RWPE1 (cell line): ENCODE measurements at regions not wholly inside any gene's neighbourhood (a gene's known extent, or its start where the extent isn't known, plus 50 kb on each side); places are given as distances from the start of the nearest gene placed in this dataset.

ENCODE experiments used
- CTCF ChIA-PET: fragments of 350-600 bp; sonication (Branson Sonifier 250); formaldehyde crosslinking; extraction: SDS; loops from one replicate; lab custom pipeline; 2021; lab: Yijun Ruan, JAX
- POLR2A ChIA-PET: fragments of 400-600 bp; formaldehyde crosslinking; extraction: SDS; loops from one replicate; lab custom pipeline; 2020; ENCODE audit warnings: antibody characterized with exemption; ENCODE audit not compliant: low non-redundant PET; lab: Yijun Ruan, JAX
- DNase-seq: peaks from one replicate; pipeline ENCODE4 v3.0.0; 2012; ENCODE audit warnings: low spot score
- H3K27ac ChIP-seq: fragments of 450-650 bp; 2 replicates; pipeline ENCODE4 v1.5.1; 2017
- CTCF ChIP-seq: fragments of 450-650 bp; conservative IDR thresholded peaks from 2 replicates; pipeline ENCODE4 v1.5.1; 2017; ENCODE audit warnings: low read depth, mild to moderate bottlenecking

- ChIA-PET POLR2A (no interaction called here), CTCF (interaction anchor here (1.0 kb wide), 1 partner anchor 9 kb away, joined by 3 read pairs; no protein-coding TSS in a partner anchor)
- no peak for DNase-seq
- no peak overlapping the region for H3K27ac ChIP-seq
- no peak for TF ChIP-seq CTCF
Measured at GRCh38 chr5:93100976-93101375, 480.0 kb downstream of the NR2F1-AS1 start.

GRCh38 chr5:93100428-93100827, 480.6 kb downstream of the NR2F1-AS1 start:
- ChIA-PET POLR2A (no interaction called here), CTCF (interaction anchor here (1.0 kb wide), 1 partner anchor 8 kb away, joined by 3 read pairs; no protein-coding TSS in a partner anchor)
- no peak for TF ChIP-seq CTCF
- H3K27ac ChIP-seq: no peak overlapping the region
- DNase-seq: no peak

- H3K27ac ChIP-seq: no peak overlapping the region
- POLR2A ChIA-PET: no interaction called here
- CTCF ChIA-PET: interaction anchor here (0.6 to 1.0 kb wide), 2 partner anchors 8 to 164 kb away, joined by 3 read pairs; no protein-coding TSS in a partner anchor
- no peak for TF ChIP-seq CTCF
- DNase-seq: no peak
Measured at GRCh38 chr5:93099902-93100347, 481.1 kb downstream of the NR2F1-AS1 start.

- ChIA-PET POLR2A (no interaction called here), CTCF (interaction anchor here (0.5 kb wide), 1 partner anchor 1046 kb away, joined by 3 read pairs; no protein-coding TSS in a partner anchor)
- no peak for TF ChIP-seq CTCF
- no peak overlapping the region for H3K27ac ChIP-seq
- no peak for DNase-seq
Measured at GRCh38 chr5:93096561-93096960, 484.5 kb downstream of the NR2F1-AS1 start.

GRCh38 chr5:93092349-93093105, 488.5 kb downstream of the NR2F1-AS1 start:
- ChIA-PET POLR2A (interaction anchor here (0.7 kb wide), 1 partner anchor 316 kb away, joined by 3 read pairs; no protein-coding TSS in a partner anchor), CTCF (interaction anchor here (0.6 to 1.3 kb wide), 10 partner anchors 8 to 802 kb away, joined by 3 to 9 read pairs (median 3); no protein-coding TSS in a partner anchor)
- peak; percentile 17 for DNase-seq
- TF ChIP-seq CTCF: 0 out of 2 replicates have a peak, but pooled peaks have one; percentile 6
- H3K27ac ChIP-seq: no peak overlapping the region

GRCh38 chr5:93090698-93091097, 490.3 kb downstream of the NR2F1-AS1 start:
- POLR2A ChIA-PET: no interaction called here
- TF ChIP-seq CTCF: no peak
- CTCF ChIA-PET: no interaction called here
- H3K27ac ChIP-seq: no peak overlapping the region
- DNase-seq: no peak
